Mesothelial cell of epicardium (in vitro differentiated cells): ENCODE measurements at regions not wholly inside any gene's neighbourhood (a gene's known extent, or its start where the extent isn't known, plus 50 kb on each side); places are given as distances from the start of the nearest gene placed in this dataset.

ENCODE experiments used
- DNase-seq, 2 experiments: peaks; one replicate each; pipeline ENCODE4 v3.0.0; 2021; ENCODE audit warnings: low spot score in 2 of 2; ENCODE audit not compliant: unreplicated experiment in 2 of 2
- H3K27ac Mint-ChIP-seq: 2 replicates; pipeline ENCODE4 v1.8.0; 2021; ENCODE audit warnings: mixed read lengths
- H3K27me3 Mint-ChIP-seq: 2 replicates; pipeline ENCODE4 v1.8.0; 2021; ENCODE audit warnings: low read depth, mixed read lengths
- H3K36me3 Mint-ChIP-seq: 2 replicates; pipeline ENCODE4 v1.8.0; 2021; ENCODE audit warnings: mixed read lengths
- H3K4me1 Mint-ChIP-seq: 2 replicates; pipeline ENCODE4 v1.8.0; 2021; ENCODE audit warnings: mixed read lengths
- H3K4me3 Mint-ChIP-seq: 2 replicates; pipeline ENCODE4 v1.8.0; 2021; ENCODE audit warnings: mild to moderate bottlenecking, moderate library complexity, mixed read lengths
- H3K9me3 Mint-ChIP-seq: 2 replicates; pipeline ENCODE4 v1.8.0; 2021; ENCODE audit warnings: mixed read lengths
- TF ChIP-seq, protein P1 (sequence below): fragments of 200-600 bp; sonication (generic); IDR thresholded peaks from one replicate; pipeline ENCODE4 v1.5.0; 2021; ENCODE audit warnings: antibody characterized with exemption; ENCODE audit not compliant: unreplicated experiment

DNA sequence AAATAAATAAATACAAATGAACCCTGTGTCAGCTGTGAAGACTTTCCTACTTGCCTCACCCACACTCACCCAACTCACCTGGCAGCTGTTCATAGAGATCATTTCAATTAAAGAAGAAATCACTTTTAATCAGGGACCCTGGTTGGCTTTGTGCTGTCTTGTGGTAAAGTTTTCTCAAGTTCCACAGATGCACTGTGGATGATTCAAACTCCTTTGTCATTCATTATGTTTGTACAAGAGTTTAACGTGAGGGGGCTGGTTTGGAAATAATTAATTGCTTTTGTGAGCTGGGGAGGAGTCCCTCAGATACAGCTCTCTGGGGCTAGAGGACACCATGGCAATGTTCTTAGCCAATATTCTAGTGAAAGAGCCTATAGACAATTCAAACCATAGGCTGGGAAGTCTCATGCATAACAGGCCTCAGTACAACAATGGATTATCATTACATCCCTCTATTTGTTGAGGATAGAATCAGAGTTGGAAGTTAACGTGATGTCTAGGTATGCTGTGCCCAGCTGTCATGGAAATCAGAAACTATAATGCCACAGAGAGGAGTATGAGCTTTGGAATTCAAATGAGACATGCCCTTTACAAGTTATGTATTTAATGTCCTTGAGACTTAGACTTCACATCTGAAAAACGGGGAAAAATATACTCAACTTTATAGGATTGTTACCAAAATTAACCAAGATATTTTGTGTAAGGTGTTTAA lies 698.5 kb downstream of the KCNA4 start:
- no peak for DNase-seq
- Mint-ChIP-seq H3K36me3 (no peaks in the 10 kb centered on the region), H3K9me3 (peaks cover 7% of the 10 kb centered on the region), H3K27me3 (no peaks in the 10 kb centered on the region), H3K4me3 (no peak overlapping the region), H3K4me1 (no peaks in the 10 kb centered on the region), H3K27ac (no peak overlapping the region)
- TF ChIP-seq, protein P1, sequence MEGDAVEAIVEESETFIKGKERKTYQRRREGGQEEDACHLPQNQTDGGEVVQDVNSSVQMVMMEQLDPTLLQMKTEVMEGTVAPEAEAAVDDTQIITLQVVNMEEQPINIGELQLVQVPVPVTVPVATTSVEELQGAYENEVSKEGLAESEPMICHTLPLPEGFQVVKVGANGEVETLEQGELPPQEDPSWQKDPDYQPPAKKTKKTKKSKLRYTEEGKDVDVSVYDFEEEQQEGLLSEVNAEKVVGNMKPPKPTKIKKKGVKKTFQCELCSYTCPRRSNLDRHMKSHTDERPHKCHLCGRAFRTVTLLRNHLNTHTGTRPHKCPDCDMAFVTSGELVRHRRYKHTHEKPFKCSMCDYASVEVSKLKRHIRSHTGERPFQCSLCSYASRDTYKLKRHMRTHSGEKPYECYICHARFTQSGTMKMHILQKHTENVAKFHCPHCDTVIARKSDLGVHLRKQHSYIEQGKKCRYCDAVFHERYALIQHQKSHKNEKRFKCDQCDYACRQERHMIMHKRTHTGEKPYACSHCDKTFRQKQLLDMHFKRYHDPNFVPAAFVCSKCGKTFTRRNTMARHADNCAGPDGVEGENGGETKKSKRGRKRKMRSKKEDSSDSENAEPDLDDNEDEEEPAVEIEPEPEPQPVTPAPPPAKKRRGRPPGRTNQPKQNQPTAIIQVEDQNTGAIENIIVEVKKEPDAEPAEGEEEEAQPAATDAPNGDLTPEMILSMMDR = no peak

DNA sequence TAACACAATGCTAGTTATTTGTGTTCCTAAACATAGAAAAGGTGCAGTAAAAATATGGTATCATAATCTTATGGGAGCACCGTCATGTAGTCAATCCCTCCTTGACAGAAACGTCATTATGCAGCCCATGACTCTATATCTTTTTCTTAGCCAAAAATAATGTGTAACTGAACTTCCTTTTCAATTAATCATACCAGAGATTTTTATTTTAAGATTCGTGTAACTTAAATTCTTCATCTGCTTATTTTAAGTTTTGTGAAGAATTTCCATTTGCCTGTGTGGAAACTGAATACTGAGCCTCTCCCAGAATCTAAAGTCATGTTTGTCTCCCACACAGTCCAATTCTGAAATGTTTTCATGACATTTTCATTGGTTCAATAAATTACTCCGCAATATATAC lies 699.1 kb downstream of the KCNA4 start:
- Mint-ChIP-seq H3K27me3 (no peaks in the 10 kb centered on the region), H3K4me3 (no peak overlapping the region), H3K36me3 (no peaks in the 10 kb centered on the region), H3K4me1 (no peaks in the 10 kb centered on the region), H3K9me3 (peaks cover 6% of the 10 kb centered on the region), H3K27ac (no peak overlapping the region)
- DNase-seq = no peak
- TF ChIP-seq, protein P1 = no peak

DNA sequence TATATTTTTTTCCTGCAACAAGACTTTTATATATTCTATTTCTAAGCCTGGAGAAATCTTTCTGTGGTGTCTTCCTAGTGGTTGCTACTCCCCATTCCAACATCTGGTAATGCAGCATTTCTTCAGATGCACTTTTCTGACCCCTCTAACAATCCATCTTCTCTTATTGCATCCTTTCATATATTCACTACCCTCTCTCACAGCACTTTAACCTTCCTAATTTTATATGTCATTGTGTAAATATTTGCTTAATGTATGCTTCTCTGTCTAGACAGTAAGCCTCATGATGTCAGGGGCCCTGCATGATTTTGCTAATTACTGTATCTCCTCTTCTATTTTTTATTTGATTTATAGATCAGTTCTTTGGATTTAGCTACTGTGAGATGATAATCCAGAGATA lies 701.6 kb downstream of the KCNA4 start:
- H3K4me1 Mint-ChIP-seq = no peaks in the 10 kb centered on the region
- no peaks in the 10 kb centered on the region for H3K27me3 Mint-ChIP-seq
- DNase-seq = no peak
- no peaks in the 10 kb centered on the region for H3K9me3 Mint-ChIP-seq
- no peak overlapping the region for H3K4me3 Mint-ChIP-seq
- no peaks in the 10 kb centered on the region for H3K36me3 Mint-ChIP-seq
- H3K27ac Mint-ChIP-seq = no peak overlapping the region
- TF ChIP-seq, protein P1 = no peak

DNA sequence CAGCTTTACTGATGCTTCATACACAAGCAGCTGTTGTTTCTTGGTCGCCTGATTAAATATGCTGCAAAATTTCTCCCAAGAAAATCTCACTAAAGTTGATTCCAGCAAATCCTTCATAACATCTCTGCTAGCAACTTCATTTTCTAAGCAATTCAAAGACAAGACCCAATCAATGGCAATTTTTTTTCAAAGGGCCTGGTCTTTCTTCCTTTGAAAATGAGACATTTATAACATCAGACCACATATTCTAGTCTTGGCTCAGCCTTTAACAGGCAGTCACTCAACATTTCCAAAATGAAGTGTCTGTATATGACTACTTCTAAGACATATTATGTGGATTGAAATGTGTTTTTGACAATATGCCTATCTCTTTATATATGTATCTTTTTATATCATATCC lies 702.6 kb downstream of the KCNA4 start:
- no peaks in the 10 kb centered on the region for H3K36me3 Mint-ChIP-seq
- no peaks in the 10 kb centered on the region for H3K27me3 Mint-ChIP-seq
- H3K4me3 Mint-ChIP-seq = no peak overlapping the region
- H3K27ac Mint-ChIP-seq = no peak overlapping the region
- TF ChIP-seq, protein P1 = no peak
- H3K9me3 Mint-ChIP-seq = no peaks in the 10 kb centered on the region
- DNase-seq = no peak
- no peaks in the 10 kb centered on the region for H3K4me1 Mint-ChIP-seq

DNA sequence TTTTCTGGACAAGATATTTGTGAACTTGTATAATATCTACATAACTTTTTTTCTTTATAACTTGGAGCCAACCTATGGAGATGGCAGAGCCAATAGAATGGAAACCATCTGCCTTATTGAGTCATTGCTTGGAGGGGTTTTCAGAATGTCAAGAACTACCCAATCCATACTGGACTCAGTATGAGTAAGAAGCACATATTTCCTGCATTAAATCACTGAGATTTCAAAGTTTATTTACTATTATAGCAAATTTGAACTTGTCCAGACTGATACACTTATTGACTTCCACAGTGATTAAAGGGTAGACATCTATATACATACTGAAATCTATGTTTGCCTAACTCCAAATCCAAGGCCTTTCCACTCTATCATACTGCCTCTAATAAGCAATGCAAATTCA lies 704.0 kb downstream of the KCNA4 start:
- Mint-ChIP-seq H3K9me3 (no peaks in the 10 kb centered on the region), H3K27ac (no peak overlapping the region), H3K27me3 (no peaks in the 10 kb centered on the region), H3K4me1 (no peaks in the 10 kb centered on the region), H3K36me3 (no peaks in the 10 kb centered on the region), H3K4me3 (no peak overlapping the region)
- TF ChIP-seq, protein P1 = no peak
- no peak for DNase-seq
